ENCODE measurements at regions not wholly inside any gene's neighbourhood (a gene's known extent, or its start where the extent isn't known, plus 50 kb on each side); places are given as distances from the start of the nearest gene placed in this dataset.
"Not testable (repeated sequence)": the region's sequence is repeated elsewhere in the genome, so short reads cannot be mapped to it uniquely, and the experiment has no call there.

- DNase-seq (ENCODE audit: low read depth), result not testable (repeated sequence)
Observed at GRCh38 chr20:17891131-17891530, 77.5 kb downstream of the SNX5 start.

GRCh38 chr20:17890330-17890729 is 78.3 kb downstream of the SNX5 start:
- no peak for DNase-seq (ENCODE audit: low read depth)

GRCh38 chr20:17889226-17889625 is 79.4 kb downstream of the SNX5 start:
- no peak for DNase-seq (ENCODE audit: low read depth)

GRCh38 chr20:17888044-17888443 is 80.5 kb downstream of the SNX5 start:
- DNase-seq (ENCODE audit: low read depth), result no peak

- no peak for DNase-seq (ENCODE audit: low read depth)
Observed at GRCh38 chr20:17887331-17888030, 81.1 kb downstream of the SNX5 start.

- no peak for DNase-seq (ENCODE audit: low read depth)
Observed at GRCh38 chr20:17885544-17885943, 83.0 kb downstream of the SNX5 start.

- no peak for DNase-seq (ENCODE audit: low read depth)
Observed at GRCh38 chr20:17885076-17885475, 83.5 kb downstream of the SNX5 start.

- DNase-seq (ENCODE audit: low read depth), result no peak
Observed at GRCh38 chr20:17884307-17885003, 84.1 kb downstream of the SNX5 start.

GRCh38 chr20:17883592-17884306 is 84.8 kb downstream of the SNX5 start:
- no peak for DNase-seq (ENCODE audit: low read depth)

GRCh38 chr20:17882834-17883591 is 85.6 kb downstream of the SNX5 start:
- no peak for DNase-seq (ENCODE audit: low read depth)

GRCh38 chr20:17882065-17882833 is 86.3 kb downstream of the SNX5 start:
- DNase-seq (ENCODE audit: low read depth), result no peak

GRCh38 chr20:17881741-17882064 is 86.9 kb downstream of the SNX5 start:
- DNase-seq (ENCODE audit: low read depth), result no peak

GRCh38 chr20:17878912-17879602 is 89.5 kb downstream of the SNX5 start:
- DNase-seq (ENCODE audit: low read depth), result no peak

GRCh38 chr20:17878069-17878911 is 90.3 kb downstream of the SNX5 start:
- no peak for DNase-seq (ENCODE audit: low read depth)

GRCh38 chr20:17875981-17876385 is 92.6 kb downstream of the SNX5 start:
- no peak for DNase-seq (ENCODE audit: low read depth)

- no peak for DNase-seq (ENCODE audit: low read depth)
Observed at GRCh38 chr20:17875106-17875980, 93.3 kb downstream of the SNX5 start.

GRCh38 chr20:17874271-17875105 is 94.1 kb downstream of the SNX5 start:
- no peak for DNase-seq (ENCODE audit: low read depth)

Data from activated T-helper 1 cell treated with Interleukin-2 at 50 U/mL for 16 hours (primary cell).